ENCODE measurements at regions not wholly inside any gene's neighbourhood (a gene's known extent, or its start where the extent isn't known, plus 50 kb on each side); places are given as distances from the start of the nearest gene placed in this dataset.

GRCh38 chr2:147345246-147345645 is 499.6 kb upstream of the ACVR2A start:
- Histone ChIP-seq H3K9me3 (peaks cover 8% of the 10 kb centered on the region), H3K4me3 (no peak overlapping the region), H3K4me1 (ENCODE audit: low read depth) (no peaks in the 10 kb centered on the region), H3K36me3 (ENCODE audit: low read depth) (no peaks in the 10 kb centered on the region)
- TF ChIP-seq, protein P1, sequence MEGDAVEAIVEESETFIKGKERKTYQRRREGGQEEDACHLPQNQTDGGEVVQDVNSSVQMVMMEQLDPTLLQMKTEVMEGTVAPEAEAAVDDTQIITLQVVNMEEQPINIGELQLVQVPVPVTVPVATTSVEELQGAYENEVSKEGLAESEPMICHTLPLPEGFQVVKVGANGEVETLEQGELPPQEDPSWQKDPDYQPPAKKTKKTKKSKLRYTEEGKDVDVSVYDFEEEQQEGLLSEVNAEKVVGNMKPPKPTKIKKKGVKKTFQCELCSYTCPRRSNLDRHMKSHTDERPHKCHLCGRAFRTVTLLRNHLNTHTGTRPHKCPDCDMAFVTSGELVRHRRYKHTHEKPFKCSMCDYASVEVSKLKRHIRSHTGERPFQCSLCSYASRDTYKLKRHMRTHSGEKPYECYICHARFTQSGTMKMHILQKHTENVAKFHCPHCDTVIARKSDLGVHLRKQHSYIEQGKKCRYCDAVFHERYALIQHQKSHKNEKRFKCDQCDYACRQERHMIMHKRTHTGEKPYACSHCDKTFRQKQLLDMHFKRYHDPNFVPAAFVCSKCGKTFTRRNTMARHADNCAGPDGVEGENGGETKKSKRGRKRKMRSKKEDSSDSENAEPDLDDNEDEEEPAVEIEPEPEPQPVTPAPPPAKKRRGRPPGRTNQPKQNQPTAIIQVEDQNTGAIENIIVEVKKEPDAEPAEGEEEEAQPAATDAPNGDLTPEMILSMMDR (IDR thresholded peaks at IDR 0.05) = no peak
- intact Hi-C loops (cut with DNase I, micrococcal nuclease) = no loop called here
- DNase-seq (peak in 1 of 3 donors; percentile 9), ATAC-seq (peak; percentile 97)

DNA sequence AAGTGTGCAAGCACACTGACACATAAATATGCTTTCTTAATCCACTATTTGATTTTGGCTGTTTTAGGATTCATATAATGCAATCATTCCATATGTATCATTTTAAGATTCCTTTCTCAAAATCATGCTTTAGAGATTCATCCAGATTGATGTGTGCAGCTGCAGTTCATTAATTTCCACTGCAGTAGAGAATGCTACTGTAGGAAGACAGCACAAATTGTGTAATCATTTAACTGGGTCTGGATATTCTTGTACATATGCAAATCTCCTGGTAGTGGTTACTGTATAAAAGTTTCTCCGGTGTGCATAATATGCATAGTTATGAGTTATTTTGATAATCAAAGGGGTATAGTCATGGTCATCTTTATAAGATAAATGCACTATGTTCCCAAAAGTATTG is 502.5 kb upstream of the ACVR2A start:
- TF ChIP-seq, protein P1 (IDR thresholded peaks at IDR 0.05) = no peak
- H3K4me1 ChIP-seq (ENCODE audit: low read depth) = no peaks in the 10 kb centered on the region
- H3K36me3 ChIP-seq (ENCODE audit: low read depth) = no peaks in the 10 kb centered on the region
- no peak for ATAC-seq
- DNase-seq = no peak
- peaks cover 8% of the 10 kb centered on the region for H3K9me3 ChIP-seq
- no peak overlapping the region for H3K4me3 ChIP-seq
- intact Hi-C loops (cut with DNase I, micrococcal nuclease) = no loop called here

GRCh38 chr2:147331790-147332419 is 512.9 kb upstream of the ACVR2A start:
- H3K9me3 ChIP-seq = no peaks in the 10 kb centered on the region
- no peaks in the 10 kb centered on the region for H3K36me3 ChIP-seq (ENCODE audit: low read depth)
- H3K4me1 ChIP-seq (ENCODE audit: low read depth) = no peaks in the 10 kb centered on the region
- DNase-seq = peak in 1 of 3 donors; percentile 82
- peak; percentile 40 for ATAC-seq
- H3K4me3 ChIP-seq = no peak overlapping the region
- TF ChIP-seq, protein P1 (IDR thresholded peaks at IDR 0.05) = no peak
- intact Hi-C loops (cut with DNase I, micrococcal nuclease) = no loop called here

- DNase-seq (no peak), ATAC-seq (no peak)
- intact Hi-C loops (cut with DNase I, micrococcal nuclease) = no loop called here
- Histone ChIP-seq H3K4me3 (no peak overlapping the region), H3K36me3 (ENCODE audit: low read depth) (no peaks in the 10 kb centered on the region), H3K4me1 (ENCODE audit: low read depth) (no peaks in the 10 kb centered on the region), H3K9me3 (no peaks in the 10 kb centered on the region)
- TF ChIP-seq, protein P1 (IDR thresholded peaks at IDR 0.05) = no peak
Observed at GRCh38 chr2:147330925-147331324, 513.9 kb upstream of the ACVR2A start.

DNA sequence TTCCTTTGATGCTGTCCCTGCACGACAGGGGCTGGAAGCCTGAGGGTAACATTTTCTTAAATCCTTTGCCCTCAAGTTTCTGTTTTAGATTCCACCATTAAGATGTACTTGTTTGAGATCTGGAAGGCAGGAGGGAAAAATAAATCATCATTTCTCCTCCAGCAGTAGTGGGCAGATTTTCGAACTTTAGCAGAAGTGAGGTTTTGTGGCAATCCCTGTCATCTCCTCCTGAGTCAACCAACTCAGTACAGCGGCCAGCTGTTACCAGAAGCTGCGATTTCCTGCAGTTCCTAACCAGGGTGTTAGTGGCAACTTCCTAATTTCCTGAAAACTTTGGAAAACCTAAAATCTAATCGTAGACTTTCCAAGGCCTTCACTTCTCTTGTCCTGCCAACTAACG is 517.2 kb upstream of the ACVR2A start:
- H3K4me3 ChIP-seq = no peak overlapping the region
- ATAC-seq (no peak), DNase-seq (no peak)
- intact Hi-C loops (cut with DNase I, micrococcal nuclease) = no loop called here
- no peaks in the 10 kb centered on the region for H3K4me1 ChIP-seq (ENCODE audit: low read depth)
- H3K36me3 ChIP-seq (ENCODE audit: low read depth) = no peaks in the 10 kb centered on the region
- no peaks in the 10 kb centered on the region for H3K9me3 ChIP-seq
- TF ChIP-seq, protein P1 (IDR thresholded peaks at IDR 0.05) = no peak

GRCh38 chr2:147325990-147326389 is 518.8 kb upstream of the ACVR2A start:
- TF ChIP-seq, protein P1 (IDR thresholded peaks at IDR 0.05) = no peak
- ATAC-seq (peak; percentile 34), DNase-seq (no peak)
- intact Hi-C loops (cut with DNase I, micrococcal nuclease) = no loop called here
- H3K36me3 ChIP-seq (ENCODE audit: low read depth) = no peaks in the 10 kb centered on the region
- peaks cover 6% of the 10 kb centered on the region for H3K9me3 ChIP-seq
- H3K4me3 ChIP-seq = no peak overlapping the region
- H3K4me1 ChIP-seq (ENCODE audit: low read depth) = no peaks in the 10 kb centered on the region

Data from mucosa of descending colon (tissue), 3 donors.